Neural cell (in vitro differentiated cells): ENCODE measurements at regions not wholly inside any gene's neighbourhood (a gene's known extent, or its start where the extent isn't known, plus 50 kb on each side); places are given as distances from the start of the nearest gene placed in this dataset.

Experiments used
- H2AFZ ChIP-seq: fragments of 200-600, 300-800 bp; sonication (generic), shearing (Covaris generic); 2 replicates; pipeline ENCODE4 v1.6.0; 2014; ENCODE audit warnings: low read depth, mild to moderate bottlenecking, antibody characterized with exemption, low read length, moderate library complexity
- H3F3A ChIP-seq: fragments of 200-600 bp; shearing (Covaris generic); 2 replicates; pipeline ENCODE4 v1.6.1; 2016; ENCODE audit warnings: mild to moderate bottlenecking, moderate library complexity, mixed read lengths, antibody characterized with exemption, low read length; ENCODE audit not compliant: insufficient read depth, poor library complexity, severe bottlenecking
- H3K27ac ChIP-seq: fragments of 200-600, 300-800 bp; sonication (generic), shearing (Covaris generic); 2 replicates; pipeline ENCODE4 v1.5.1; 2014; ENCODE audit warnings: mild to moderate bottlenecking, low read length, moderate library complexity
- H3K27me3 ChIP-seq: fragments of 300-800, 200-600 bp; sonication (generic), shearing (Covaris generic); 2 replicates; pipeline ENCODE4 v1.6.0; 2014; ENCODE audit warnings: mild to moderate bottlenecking, low read depth, low read length, moderate library complexity; ENCODE audit not compliant: insufficient read depth
- H3K36me3 ChIP-seq: fragments of 300-800, 200-600 bp; sonication (generic), shearing (Covaris generic); 2 replicates; pipeline ENCODE4 v1.5.1; 2014; ENCODE audit warnings: mild to moderate bottlenecking, antibody characterized with exemption, low read length, moderate library complexity; ENCODE audit not compliant: insufficient read depth
- H3K4me2 ChIP-seq: fragments of 300-800, 200-600 bp; sonication (generic), shearing (Covaris generic); 2 replicates; pipeline ENCODE4 v1.6.0; 2014; ENCODE audit warnings: mild to moderate bottlenecking, low read length
- H3K4me3 ChIP-seq: fragments of 300-800, 200-600 bp; sonication (generic), shearing (Covaris generic); 2 replicates; pipeline ENCODE4 v1.5.1; 2014; ENCODE audit warnings: mild to moderate bottlenecking, low read length, moderate library complexity
- H3K79me2 ChIP-seq: fragments of 200-600 bp; shearing (Covaris generic); replicated peaks from 2 replicates; pipeline ENCODE4 v1.6.0; 2014; ENCODE audit warnings: mild to moderate bottlenecking, low read length, moderate library complexity; ENCODE audit not compliant: insufficient read depth
- H3K9ac ChIP-seq: fragments of 300-800, 200-600 bp; sonication (generic), shearing (Covaris generic); 2 replicates; pipeline ENCODE4 v1.6.1; 2016; ENCODE audit warnings: mild to moderate bottlenecking, low read length, mixed read lengths
- H3K9me2 ChIP-seq: fragments of 200-600 bp; shearing (Covaris generic); 2 replicates; pipeline ENCODE4 v1.6.1; 2016; ENCODE audit warnings: mild to moderate bottlenecking, low read length, mixed read lengths; ENCODE audit not compliant: insufficient read depth
- H3K9me3 ChIP-seq: fragments of 200-600, 300-800 bp; sonication (generic), shearing (Covaris generic); 2 replicates; pipeline ENCODE4 v1.6.1; 2016; ENCODE audit warnings: mild to moderate bottlenecking, mixed run types, low read length, moderate library complexity, mixed read lengths
- H4K20me1 ChIP-seq: fragments of 200-600 bp; shearing (Covaris generic); 2 replicates; pipeline ENCODE4 v1.6.1; 2016; ENCODE audit warnings: mild to moderate bottlenecking, mixed run types; ENCODE audit not compliant: insufficient read depth
- CTCF ChIP-seq: fragments of 450-650 bp; IDR thresholded peaks from 2 replicates; pipeline ENCODE4 v1.5.1; 2014; ENCODE audit warnings: antibody characterized with exemption, mild to moderate bottlenecking, moderate library complexity; ENCODE audit not compliant: poor library complexity, severe bottlenecking
- EP300 ChIP-seq: fragments of 450-650 bp; conservative IDR thresholded peaks from 2 replicates; pipeline ENCODE4 v1.6.1; 2014; ENCODE audit warnings: antibody characterized with exemption, mild to moderate bottlenecking, moderate library complexity; ENCODE audit not compliant: poor library complexity, severe bottlenecking
- EZH2 ChIP-seq: fragments of 200-600, 300-800 bp; shearing (Covaris generic), sonication (generic); IDR thresholded peaks from 2 replicates; pipeline ENCODE4 v1.6.1; 2014; ENCODE audit warnings: antibody characterized with exemption, low read length, borderline replicate concordance, mild to moderate bottlenecking; ENCODE audit not compliant: insufficient read depth, poor library complexity, severe bottlenecking
- MXI1 ChIP-seq: fragments of 450-650 bp; conservative IDR thresholded peaks from 2 replicates; pipeline ENCODE4 v1.6.1; 2014; ENCODE audit warnings: antibody characterized with exemption, mild to moderate bottlenecking; ENCODE audit not compliant: poor library complexity, severe bottlenecking
- POLR2AphosphoS5 ChIP-seq: IDR thresholded peaks from 2 replicates; pipeline ENCODE4 v1.6.1; 2012
- RAD21 ChIP-seq: fragments of 450-650 bp; conservative IDR thresholded peaks from 2 replicates; pipeline ENCODE4 v1.6.1; 2014; ENCODE audit warnings: antibody characterized with exemption, mild to moderate bottlenecking, moderate library complexity
- REST ChIP-seq: IDR thresholded peaks from 2 replicates; pipeline ENCODE4 v1.6.1; 2012; ENCODE audit warnings: borderline replicate concordance
- SMC3 ChIP-seq: fragments of 450-650 bp; conservative IDR thresholded peaks from 2 replicates; pipeline ENCODE4 v1.6.1; 2014; ENCODE audit warnings: antibody characterized with exemption, mild to moderate bottlenecking, moderate library complexity; ENCODE audit not compliant: poor library complexity
- TAF1 ChIP-seq: IDR thresholded peaks from 2 replicates; pipeline ENCODE4 v1.6.1; 2012; ENCODE audit warnings: low read depth

GRCh38 chr5:135216471-135217343, 182.3 kb downstream of the MACROH2A1 start:
- H3K9ac ChIP-seq = no peak overlapping the region
- no peak overlapping the region for H2AFZ ChIP-seq
- no peaks in the 10 kb centered on the region for H3K79me2 ChIP-seq
- H3K4me3 ChIP-seq = no peak overlapping the region
- no peak overlapping the region for H3K4me2 ChIP-seq
- H3K9me3 ChIP-seq = no peaks in the 10 kb centered on the region
- H3K36me3 ChIP-seq = no peaks in the 10 kb centered on the region
- no peaks in the 10 kb centered on the region for H3F3A ChIP-seq
- no peak for TF ChIP-seq EP300
- TF ChIP-seq REST = no peak
- no peak for TF ChIP-seq POLR2AphosphoS5
- TF ChIP-seq EZH2 = no peak
- no peak for TF ChIP-seq MXI1
- TF ChIP-seq SMC3 = no peak
- no peak for TF ChIP-seq CTCF
- no peak for TF ChIP-seq RAD21
- no peak for TF ChIP-seq TAF1
- H3K27ac ChIP-seq = no peak overlapping the region
- no peaks in the 10 kb centered on the region for H3K27me3 ChIP-seq
- no peaks in the 10 kb centered on the region for H4K20me1 ChIP-seq
- no peaks in the 10 kb centered on the region for H3K9me2 ChIP-seq

GRCh38 chr5:135215617-135216470, 181.8 kb upstream of the PITX1 start:
- Histone ChIP-seq H3K9ac (no peak overlapping the region), H3K4me3 (no peak overlapping the region), H4K20me1 (no peaks in the 10 kb centered on the region), H3K9me3 (no peaks in the 10 kb centered on the region), H3K4me2 (no peak overlapping the region), H3K36me3 (no peaks in the 10 kb centered on the region), H2AFZ (no peak overlapping the region), H3K79me2 (no peaks in the 10 kb centered on the region), H3K27ac (no peak overlapping the region), H3K9me2 (no peaks in the 10 kb centered on the region), H3K27me3 (no peaks in the 10 kb centered on the region), H3F3A (no peaks in the 10 kb centered on the region)
- TF ChIP-seq POLR2AphosphoS5 (no peak), EP300 (no peak)
